ENCODE measurements at regions not wholly inside any gene's neighbourhood (a gene's known extent, or its start where the extent isn't known, plus 50 kb on each side); places are given as distances from the start of the nearest gene placed in this dataset.
"Not testable (repeated sequence)": the region's sequence is repeated elsewhere in the genome, so short reads cannot be mapped to it uniquely, and the experiment has no call there.

DNA sequence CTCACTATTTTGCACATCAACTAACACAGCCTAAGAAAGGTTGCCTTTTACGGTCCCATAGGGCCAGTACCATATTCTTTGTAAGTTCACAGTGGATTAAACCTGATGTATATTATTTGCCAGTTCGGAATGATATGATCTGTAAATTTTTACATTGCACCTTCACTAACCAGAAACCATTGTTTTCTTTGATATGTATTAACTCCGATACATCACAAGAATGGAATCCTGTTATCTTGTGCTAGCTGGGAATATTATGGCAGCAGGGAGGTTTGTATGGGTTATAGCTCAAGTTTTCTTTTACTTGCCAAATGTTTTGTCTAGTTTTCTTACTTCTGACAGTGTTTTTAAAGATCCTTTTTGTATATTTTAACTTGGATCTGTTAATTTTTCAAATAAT is 51.4 kb upstream of the S1PR1 start:
- Mint-ChIP-seq H3K27ac (no peak overlapping the region), H3K4me3 (no peak overlapping the region), H3K27me3 (no peaks in the 10 kb centered on the region), H3K36me3 (ENCODE audit: low read depth) (peaks cover 4% of the 10 kb centered on the region), H3K9me3 (peaks cover 11% of the 10 kb centered on the region), H3K4me1 (peaks cover 45% of the 10 kb centered on the region)
- no peak for DNase-seq
- intact Hi-C loops (cut with micrococcal nuclease), result no loop called here

- no peaks in the 10 kb centered on the region for H3K27me3 Mint-ChIP-seq
- H3K4me3 Mint-ChIP-seq, result peak overlapping the region; percentile 35
- H3K4me1 Mint-ChIP-seq, result peaks cover 54% of the 10 kb centered on the region
- H3K27ac Mint-ChIP-seq, result peak overlapping the region; percentile 34
- peaks cover 12% of the 10 kb centered on the region for H3K9me3 Mint-ChIP-seq
- intact Hi-C loops (cut with micrococcal nuclease), result no loop called here
- no peak for DNase-seq
- peaks cover 2% of the 10 kb centered on the region for H3K36me3 Mint-ChIP-seq (ENCODE audit: low read depth)
Measured at GRCh38 chr1:101183388-101183699, 53.5 kb upstream of the S1PR1 start.

DNA sequence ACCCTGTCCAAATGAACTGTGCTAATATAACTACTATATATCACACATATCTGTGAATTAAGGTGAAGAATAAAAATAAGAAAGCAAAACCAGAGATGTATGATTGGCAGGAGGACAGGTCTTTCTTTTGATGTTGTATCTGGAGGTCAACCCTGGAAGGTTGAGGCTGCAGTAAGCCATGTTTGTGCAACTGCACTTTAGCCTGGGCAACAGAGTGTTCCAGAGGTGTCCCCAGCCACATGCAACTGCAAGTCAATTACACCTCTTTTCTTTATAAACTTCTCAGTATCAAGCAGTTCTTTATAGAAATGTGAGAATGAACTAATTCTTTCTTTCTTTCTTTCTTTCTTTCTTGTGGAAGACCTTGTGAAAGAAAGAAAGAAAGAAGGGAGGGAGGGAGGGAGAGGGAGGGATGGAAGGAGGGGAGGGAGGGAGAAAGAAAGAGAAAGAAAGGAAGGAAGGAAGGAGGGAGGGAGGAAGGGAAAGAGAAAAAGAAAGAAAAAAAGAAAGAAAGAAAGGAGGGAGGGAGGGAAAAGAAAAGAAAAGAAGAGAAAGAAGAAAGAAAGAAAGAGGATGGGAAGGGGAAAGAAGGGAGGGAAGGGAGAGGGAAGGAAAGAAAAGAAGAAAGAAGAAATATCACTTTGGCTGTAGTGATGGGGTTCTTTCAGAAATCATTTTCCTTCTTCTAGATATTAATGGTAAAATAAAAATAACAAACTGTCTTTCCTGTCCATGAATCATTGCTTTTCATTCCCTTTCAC is 54.0 kb upstream of the S1PR1 start:
- peak overlapping the region; percentile 35 for H3K4me3 Mint-ChIP-seq
- peak overlapping the region; percentile 69 for H3K27ac Mint-ChIP-seq
- H3K4me1 Mint-ChIP-seq, result peaks cover 52% of the 10 kb centered on the region
- DNase-seq, result no peak
- H3K36me3 Mint-ChIP-seq (ENCODE audit: low read depth), result peaks cover 2% of the 10 kb centered on the region
- H3K9me3 Mint-ChIP-seq, result peaks cover 12% of the 10 kb centered on the region
- intact Hi-C loops (cut with micrococcal nuclease), result no loop called here
- no peaks in the 10 kb centered on the region for H3K27me3 Mint-ChIP-seq

DNA sequence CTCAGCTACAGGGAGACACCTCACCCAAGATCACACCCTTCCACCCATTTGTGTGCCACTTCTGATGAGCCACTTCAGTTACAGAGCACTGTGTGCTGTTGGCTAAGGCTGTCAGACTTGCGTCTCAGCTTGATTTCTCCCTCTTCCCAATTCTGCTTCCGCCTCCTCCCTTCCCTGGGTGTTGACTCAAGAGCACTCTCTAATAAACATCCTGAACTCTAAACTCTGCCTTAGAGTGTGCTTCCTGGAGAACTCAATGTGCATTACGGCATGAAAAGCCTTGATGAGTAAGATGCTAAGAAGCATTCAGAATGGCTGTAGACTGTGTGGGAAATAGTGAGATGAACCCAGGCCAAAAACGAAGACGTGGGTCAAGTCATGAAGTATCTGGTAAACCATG is 54.9 kb upstream of the S1PR1 start:
- peak overlapping the region; percentile 8 for H3K4me3 Mint-ChIP-seq
- H3K9me3 Mint-ChIP-seq, result peaks cover 12% of the 10 kb centered on the region
- peaks cover 58% of the 10 kb centered on the region for H3K4me1 Mint-ChIP-seq
- peaks cover under 1% of the 10 kb centered on the region for H3K36me3 Mint-ChIP-seq (ENCODE audit: low read depth)
- peak overlapping the region; percentile 69 for H3K27ac Mint-ChIP-seq
- no peaks in the 10 kb centered on the region for H3K27me3 Mint-ChIP-seq
- intact Hi-C loops (cut with micrococcal nuclease), result no loop called here
- DNase-seq, result no peak

DNA sequence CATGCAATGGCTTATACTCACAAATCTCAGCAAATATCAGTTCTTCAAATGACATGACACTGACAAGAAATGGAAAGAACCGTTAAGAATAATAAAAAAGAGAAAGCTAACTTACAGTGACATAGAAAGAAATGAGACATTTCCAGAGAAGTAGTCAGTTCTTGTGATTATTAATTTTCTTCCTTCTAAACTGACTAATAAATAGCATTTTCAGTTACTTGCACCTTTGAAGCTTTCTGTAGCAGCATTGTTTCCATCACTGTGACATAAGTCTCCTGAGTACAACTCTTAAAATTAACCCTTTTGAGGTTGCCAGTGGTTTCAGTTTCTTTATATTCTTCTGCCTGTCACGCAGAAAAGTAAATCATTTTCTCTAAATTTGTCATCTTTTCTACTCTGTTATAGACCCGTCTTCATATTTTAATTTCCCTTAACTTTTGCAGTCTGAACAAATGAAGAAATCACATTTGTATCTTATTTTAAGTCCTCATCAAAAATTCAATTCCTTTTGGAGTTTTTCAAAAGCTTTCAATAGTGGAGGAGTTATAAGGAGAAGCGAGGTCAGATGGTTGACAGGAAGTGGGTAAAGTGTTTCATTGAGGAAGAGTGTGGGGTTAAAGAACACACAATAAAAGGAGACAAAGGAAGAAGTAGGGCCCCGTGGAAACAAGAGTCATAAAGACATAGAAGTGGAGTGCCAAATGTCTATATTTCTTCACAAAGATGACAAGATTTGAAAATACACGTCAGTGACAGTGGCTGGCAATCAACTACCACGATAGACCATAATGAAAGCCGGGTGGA is 57.9 kb upstream of the S1PR1 start:
- Mint-ChIP-seq H3K4me1 (peaks cover 59% of the 10 kb centered on the region), H3K4me3 (peak overlapping the region; percentile 77), H3K27ac (peak overlapping the region; percentile 98), H3K9me3 (peaks cover 12% of the 10 kb centered on the region), H3K36me3 (ENCODE audit: low read depth) (peaks cover under 1% of the 10 kb centered on the region), H3K27me3 (no peaks in the 10 kb centered on the region)
- peak; percentile 82 for DNase-seq
- intact Hi-C loops (cut with micrococcal nuclease), result loop anchor here (1.0 to 5.0 kb wide), 15 partner anchors 11 to 732 kb away; partner anchors contain the start of genes DPH5 and SLC30A7

GRCh38 chr1:101178341-101178687 is 58.5 kb upstream of the S1PR1 start:
- Mint-ChIP-seq H3K27me3 (no peaks in the 10 kb centered on the region), H3K4me1 (peaks cover 59% of the 10 kb centered on the region), H3K36me3 (ENCODE audit: low read depth) (peaks cover 6% of the 10 kb centered on the region), H3K9me3 (peaks cover 17% of the 10 kb centered on the region), H3K27ac (peak overlapping the region; percentile 98), H3K4me3 (peak overlapping the region; percentile 77)
- no peak for DNase-seq
- intact Hi-C loops (cut with micrococcal nuclease), result loop anchor here (1.0 to 5.0 kb wide), 9 partner anchors 10 to 731 kb away; no protein-coding TSS in a partner anchor

- intact Hi-C loops (cut with micrococcal nuclease), result loop anchor here (5.0 kb wide), 3 partner anchors 94 to 729 kb away; no protein-coding TSS in a partner anchor
Measured at GRCh38 chr1:101175886-101176285, 60.9 kb upstream of the S1PR1 start.

DNA sequence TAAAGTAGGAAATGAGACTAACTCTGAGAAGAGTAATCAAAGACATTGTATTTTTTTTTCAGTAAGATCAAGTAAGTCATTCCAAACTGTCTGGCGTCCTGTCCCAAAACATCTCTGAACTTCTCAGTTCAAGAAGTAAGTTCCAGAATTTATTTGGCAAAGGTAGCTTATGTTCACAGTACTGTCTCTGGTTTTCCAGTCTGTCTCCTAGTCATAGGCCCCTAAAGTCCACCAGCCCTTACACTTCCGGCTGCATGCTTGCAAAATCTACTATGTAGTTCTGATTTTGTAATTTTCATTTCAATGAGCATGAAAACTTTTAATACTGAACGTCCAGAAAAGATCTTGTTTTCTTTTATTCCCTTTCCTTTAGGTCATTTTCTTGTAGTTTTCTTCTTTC is 61.4 kb upstream of the S1PR1 start:
- Mint-ChIP-seq H3K4me3 (no peak overlapping the region), H3K27me3 (no peaks in the 10 kb centered on the region), H3K27ac (no peak overlapping the region), H3K9me3 (peaks cover 17% of the 10 kb centered on the region), H3K4me1 (peaks cover 50% of the 10 kb centered on the region), H3K36me3 (ENCODE audit: low read depth) (peaks cover 6% of the 10 kb centered on the region)
- intact Hi-C loops (cut with micrococcal nuclease), result loop anchor here (5.0 kb wide), 3 partner anchors 93 to 728 kb away; no protein-coding TSS in a partner anchor
- no peak for DNase-seq

More at GRCh38 chr1:101175886-101176285, 60.9 kb upstream of the S1PR1 start:
- Mint-ChIP-seq H3K9me3 (peaks cover 17% of the 10 kb centered on the region), H3K4me3 (no peak overlapping the region), H3K27me3 (no peaks in the 10 kb centered on the region), H3K4me1 (peaks cover 50% of the 10 kb centered on the region), H3K27ac (no peak overlapping the region), H3K36me3 (ENCODE audit: low read depth) (peaks cover 6% of the 10 kb centered on the region)
- no peak for DNase-seq

GRCh38 chr1:101174722-101175121 is 62.1 kb upstream of the S1PR1 start:
- no peaks in the 10 kb centered on the region for H3K27me3 Mint-ChIP-seq
- intact Hi-C loops (cut with micrococcal nuclease), result loop anchor here (5.0 kb wide), 3 partner anchors 92 to 727 kb away; no protein-coding TSS in a partner anchor
- peaks cover 6% of the 10 kb centered on the region for H3K36me3 Mint-ChIP-seq (ENCODE audit: low read depth)
- H3K9me3 Mint-ChIP-seq, result peaks cover 14% of the 10 kb centered on the region
- DNase-seq, result no peak
- peak overlapping the region; percentile 6 for H3K4me3 Mint-ChIP-seq
- H3K27ac Mint-ChIP-seq, result peak overlapping the region; percentile 52
- peaks cover 45% of the 10 kb centered on the region for H3K4me1 Mint-ChIP-seq

GRCh38 chr1:101174298-101174697 is 62.5 kb upstream of the S1PR1 start:
- H3K9me3 Mint-ChIP-seq, result peaks cover 13% of the 10 kb centered on the region
- DNase-seq; H3K27me3 Mint-ChIP-seq; H3K27ac Mint-ChIP-seq; intact Hi-C loops (cut with micrococcal nuclease); H3K4me3 Mint-ChIP-seq; H3K36me3 Mint-ChIP-seq (ENCODE audit: low read depth): not testable (repeated sequence)
- H3K4me1 Mint-ChIP-seq, result peaks cover 42% of the 10 kb centered on the region

GRCh38 chr1:101170506-101171050 is 66.2 kb upstream of the S1PR1 start:
- Mint-ChIP-seq H3K27ac (no peak overlapping the region), H3K4me1 (peaks cover 38% of the 10 kb centered on the region), H3K9me3 (peaks cover 31% of the 10 kb centered on the region), H3K4me3 (no peak overlapping the region), H3K27me3 (no peaks in the 10 kb centered on the region), H3K36me3 (ENCODE audit: low read depth) (peaks cover 12% of the 10 kb centered on the region)
- DNase-seq, result no peak
- intact Hi-C loops (cut with micrococcal nuclease), result no loop called here

- H3K27me3 Mint-ChIP-seq, result no peaks in the 10 kb centered on the region
- no peak for DNase-seq
- peaks cover 19% of the 10 kb centered on the region for H3K4me1 Mint-ChIP-seq
- H3K4me3 Mint-ChIP-seq, result no peak overlapping the region
- intact Hi-C loops (cut with micrococcal nuclease), result loop anchor here (1.0 to 2.0 kb wide), 2 partner anchors 10 to 31 kb away; no protein-coding TSS in a partner anchor
- peaks cover 6% of the 10 kb centered on the region for H3K36me3 Mint-ChIP-seq (ENCODE audit: low read depth)
- no peak overlapping the region for H3K27ac Mint-ChIP-seq
- peaks cover 18% of the 10 kb centered on the region for H3K9me3 Mint-ChIP-seq
Measured at GRCh38 chr1:101167891-101168290, 68.9 kb upstream of the S1PR1 start.

DNA sequence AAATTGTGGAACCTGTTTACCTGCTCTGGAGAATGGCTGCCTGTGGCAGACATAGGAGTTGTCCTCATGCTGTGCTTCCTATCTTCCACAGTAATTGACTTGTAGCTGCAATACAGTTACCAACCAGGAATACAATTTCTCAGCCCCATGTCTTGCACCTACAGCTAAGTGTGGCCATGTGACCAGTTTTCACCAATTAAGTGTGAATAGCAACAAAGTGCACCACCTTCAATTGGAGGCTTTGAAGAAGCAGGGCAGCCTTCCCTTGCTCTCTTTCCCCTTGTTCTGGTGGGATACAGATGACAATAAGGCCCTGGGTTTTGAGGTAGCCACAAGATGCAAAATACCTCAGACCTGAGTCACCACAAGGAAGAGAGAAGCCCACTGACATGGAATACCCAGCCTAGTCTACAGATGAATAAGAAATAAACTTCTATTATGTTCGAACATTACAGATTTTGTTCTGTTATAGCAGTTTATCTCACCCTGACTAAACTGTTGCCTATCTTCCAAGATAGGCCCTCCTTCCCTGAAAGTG is 70.2 kb upstream of the S1PR1 start:
- no peak overlapping the region for H3K4me3 Mint-ChIP-seq
- no peaks in the 10 kb centered on the region for H3K27me3 Mint-ChIP-seq
- H3K9me3 Mint-ChIP-seq, result peaks cover 18% of the 10 kb centered on the region
- peaks cover 19% of the 10 kb centered on the region for H3K4me1 Mint-ChIP-seq
- intact Hi-C loops (cut with micrococcal nuclease), result no loop called here
- H3K36me3 Mint-ChIP-seq (ENCODE audit: low read depth), result peaks cover 6% of the 10 kb centered on the region
- no peak for DNase-seq
- H3K27ac Mint-ChIP-seq, result peak overlapping the region; percentile 38
